NCI-H1417 (cell line): ENCODE measurements at regions not wholly inside any gene's neighbourhood (a gene's known extent, or its start where the extent isn't known, plus 50 kb on each side); places are given as distances from the start of the nearest gene placed in this dataset.
"Not testable (repeated sequence)": the region's sequence is repeated elsewhere in the genome, so short reads cannot be mapped to it uniquely, and the experiment has no call there.

Experiments
- DNase-seq, 3 experiments: peaks; one replicate each; lab custom pipeline; 2025; lab: John Stamatoyannopoulos, UW

DNA sequence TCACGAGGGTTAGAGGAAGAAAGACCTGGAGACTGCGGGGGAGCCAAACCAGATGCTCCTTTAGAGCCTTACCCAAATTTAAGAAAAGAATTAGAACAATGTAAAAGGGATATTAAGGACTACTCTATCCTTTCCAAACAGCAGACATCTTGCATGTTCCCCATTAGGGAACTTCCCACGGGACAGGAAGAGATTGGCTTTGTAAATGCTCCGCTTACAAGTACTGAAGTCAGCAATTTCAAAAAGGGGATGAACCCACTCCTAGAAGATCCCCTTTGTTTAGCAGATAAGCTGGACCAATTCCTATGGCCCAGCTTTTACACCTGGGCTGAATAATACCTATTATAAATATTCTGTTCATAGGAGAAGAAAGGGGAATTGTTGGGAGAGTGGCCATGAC lies 74.2 kb downstream of the APOBEC1 start:
- no peak for DNase-seq

DNA sequence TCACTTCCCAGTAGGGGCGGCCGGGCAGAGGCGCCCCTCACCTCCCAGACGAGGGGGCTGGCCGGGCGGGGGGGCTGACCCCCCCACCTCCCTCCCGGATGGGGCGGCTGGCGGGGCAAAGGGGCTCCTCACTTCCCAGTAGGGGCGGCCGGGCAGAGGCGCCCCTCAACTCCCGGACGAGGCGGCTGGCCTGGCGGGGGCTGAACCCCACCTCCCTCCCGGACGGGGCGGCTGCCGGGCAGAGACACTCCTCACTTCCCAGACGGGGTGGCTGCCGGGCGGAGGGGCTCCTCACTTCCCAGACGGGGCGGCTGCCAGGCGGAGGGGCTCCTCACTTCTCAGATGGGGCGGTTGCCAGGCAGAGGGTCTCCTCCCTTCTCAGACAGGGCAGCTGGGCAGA lies 75.6 kb downstream of the APOBEC1 start:
- DNase-seq: not testable (repeated sequence)

DNA sequence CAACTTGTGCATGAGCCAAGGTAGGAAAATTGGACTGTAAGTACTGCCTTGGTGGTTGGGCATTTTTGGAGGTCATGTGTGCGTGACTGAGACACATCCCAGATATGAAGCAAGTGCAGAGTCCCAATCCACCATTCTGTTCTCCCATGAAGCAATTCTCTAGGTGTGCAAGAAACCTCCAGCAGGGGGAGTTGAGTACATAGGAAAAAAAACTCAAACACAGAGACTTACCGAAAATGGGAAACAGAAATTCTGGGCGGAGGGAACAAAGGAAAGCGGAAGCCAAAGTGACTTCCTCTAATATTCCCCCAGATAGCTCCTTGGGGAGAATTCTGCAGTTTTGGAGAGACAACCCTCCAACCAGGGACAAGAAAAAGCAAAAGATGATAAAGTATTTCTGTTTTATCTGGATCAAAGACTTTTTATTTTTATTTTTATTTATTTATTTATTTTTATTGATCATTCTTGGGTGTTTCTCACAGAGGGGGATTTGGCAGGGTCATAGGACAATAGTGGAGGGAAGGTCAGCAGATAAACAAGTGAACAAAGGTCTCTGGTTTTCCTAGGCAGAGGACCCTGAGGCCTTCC lies 76.9 kb downstream of the APOBEC1 start:
- peak in 2 of 3 experiments; percentile 10 to 32 for DNase-seq

DNA sequence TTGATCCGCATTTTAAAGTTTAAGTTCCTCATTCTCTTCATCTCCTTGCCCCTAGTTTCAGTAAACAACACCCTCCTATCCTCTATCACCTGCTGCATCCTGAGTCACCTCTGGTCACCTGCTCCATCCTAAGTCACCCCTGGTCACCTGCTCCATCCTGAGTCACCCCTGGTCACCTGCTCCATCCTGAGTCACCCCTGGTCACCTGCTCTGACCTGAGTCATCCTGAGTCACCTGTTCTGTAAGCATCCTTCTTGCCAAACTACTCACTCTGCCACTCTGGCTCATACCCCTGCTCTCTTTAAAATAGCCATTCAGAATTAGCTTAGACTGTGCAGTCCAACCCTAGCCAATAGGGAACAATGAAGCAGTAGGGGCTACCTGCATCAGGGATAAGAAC lies 80.6 kb upstream of the CD163 start:
- DNase-seq: not testable (repeated sequence)

DNA sequence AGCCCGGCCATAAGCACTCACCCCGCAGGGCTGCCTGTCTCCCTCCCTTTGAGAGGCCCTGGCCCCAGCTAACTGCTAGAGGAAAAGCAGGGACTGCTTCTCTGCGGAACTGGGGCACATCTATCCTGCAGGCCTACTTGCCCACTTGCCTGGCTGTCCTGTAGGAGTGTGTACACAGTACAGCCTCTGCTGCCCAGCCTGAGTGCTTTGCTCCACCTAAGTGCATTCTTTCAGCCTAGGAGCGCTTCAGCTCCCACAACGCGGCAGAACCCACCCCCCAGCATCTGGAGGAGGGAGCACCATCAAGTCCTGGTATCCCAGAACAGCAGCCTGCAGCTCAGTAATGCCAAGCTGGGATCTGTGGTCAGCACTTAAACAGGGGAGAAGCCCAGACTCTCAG lies 79.9 kb upstream of the CD163 start:
- no peak for DNase-seq

DNA sequence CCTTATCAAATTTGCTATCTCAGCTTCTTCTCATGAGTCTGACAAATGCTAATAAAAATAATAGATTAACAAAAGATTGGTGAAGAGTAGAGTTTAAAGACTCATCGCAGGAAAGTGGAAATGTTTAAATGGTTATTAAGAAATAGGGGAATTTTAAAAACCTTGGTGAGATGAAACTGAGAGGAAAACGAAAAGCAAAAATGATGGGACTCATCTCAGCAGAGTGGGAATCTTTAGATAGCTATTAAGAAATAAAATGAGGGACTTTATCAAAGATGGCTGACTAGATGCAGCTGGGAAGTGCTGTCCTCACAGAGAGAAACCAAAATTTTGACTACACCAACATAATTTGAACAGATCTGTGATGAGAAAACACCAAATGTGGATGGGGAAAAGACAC lies 79.2 kb upstream of the CD163 start:
- no peak for DNase-seq

DNA sequence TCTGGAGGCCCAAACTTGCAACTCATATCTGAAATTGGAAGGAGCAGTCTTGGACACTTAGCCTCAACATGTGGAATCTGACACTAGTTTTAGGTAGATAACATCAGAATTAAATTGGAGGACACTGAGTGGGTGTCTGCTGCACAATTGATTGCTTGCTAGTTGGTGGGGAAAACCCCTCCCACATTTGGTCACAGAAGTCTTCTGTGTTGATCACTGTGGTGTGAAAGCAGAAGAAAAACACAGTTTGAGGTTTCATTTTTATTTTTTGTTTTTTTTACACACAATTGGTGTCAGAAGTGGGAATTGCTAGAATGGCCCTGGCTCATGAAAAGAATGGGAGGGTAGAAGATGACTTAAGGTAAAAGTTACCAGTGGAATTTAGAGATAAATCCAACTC lies 78.0 kb upstream of the CD163 start:
- no peak for DNase-seq

DNA sequence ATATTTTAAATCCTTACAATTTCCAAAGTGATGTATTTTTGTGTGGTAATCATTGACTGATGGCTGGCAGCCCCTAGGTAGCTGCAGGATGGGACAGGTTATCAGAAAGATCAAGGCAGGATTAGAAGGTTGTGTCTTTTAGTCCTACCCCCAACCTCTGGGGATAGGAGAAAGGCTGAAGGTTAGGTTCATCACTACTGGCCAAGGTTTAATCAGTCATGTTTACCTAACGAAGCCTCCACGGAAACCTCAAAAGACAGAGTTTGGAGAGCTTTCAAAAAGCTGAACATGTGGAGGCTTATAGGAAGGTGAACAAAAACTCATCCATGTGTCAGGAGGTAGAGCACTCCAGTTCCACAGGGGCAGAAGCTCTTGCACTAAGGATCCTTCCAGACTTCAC lies 77.5 kb upstream of the CD163 start:
- DNase-seq: no peak

DNA sequence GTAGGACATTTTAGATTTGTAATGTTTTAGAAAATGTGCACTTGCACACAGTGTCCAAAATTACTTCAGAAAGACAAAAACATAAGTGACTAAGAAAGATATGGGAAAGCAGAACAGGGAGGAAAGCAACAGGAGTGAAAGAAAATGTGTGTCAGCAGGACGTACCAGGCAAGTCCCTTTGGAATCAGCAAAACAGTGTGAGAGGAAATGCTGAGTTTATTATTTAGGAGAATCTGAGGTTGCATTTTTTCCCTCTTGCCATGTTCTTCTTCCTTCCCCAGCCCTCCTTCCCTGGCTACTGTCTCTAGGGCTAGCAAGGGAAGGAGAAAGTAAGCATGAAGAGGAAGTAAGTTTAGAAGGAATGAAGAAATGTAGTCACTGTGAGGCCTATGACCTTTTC lies 67.7 kb upstream of the CD163 start:
- no peak for DNase-seq

DNA sequence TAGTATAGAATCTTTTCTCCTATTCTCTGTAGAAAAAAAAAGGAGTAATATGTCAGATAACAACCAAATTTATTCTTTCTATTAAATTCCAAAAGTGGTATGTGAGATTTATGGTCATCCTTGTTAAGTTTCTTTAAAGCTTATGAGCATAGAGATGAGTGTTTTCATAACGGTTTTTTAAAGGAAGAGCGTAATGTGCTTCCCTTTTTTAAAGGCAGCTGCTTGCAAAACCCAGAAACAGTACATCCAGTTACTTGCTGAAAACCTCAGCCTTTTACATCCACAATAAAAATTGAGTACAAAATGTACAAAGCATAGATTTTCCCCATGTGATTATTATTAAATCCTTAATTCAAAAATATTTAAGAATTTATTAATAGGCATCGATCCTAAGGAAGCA lies 53.6 kb upstream of the CD163 start:
- no peak for DNase-seq

DNA sequence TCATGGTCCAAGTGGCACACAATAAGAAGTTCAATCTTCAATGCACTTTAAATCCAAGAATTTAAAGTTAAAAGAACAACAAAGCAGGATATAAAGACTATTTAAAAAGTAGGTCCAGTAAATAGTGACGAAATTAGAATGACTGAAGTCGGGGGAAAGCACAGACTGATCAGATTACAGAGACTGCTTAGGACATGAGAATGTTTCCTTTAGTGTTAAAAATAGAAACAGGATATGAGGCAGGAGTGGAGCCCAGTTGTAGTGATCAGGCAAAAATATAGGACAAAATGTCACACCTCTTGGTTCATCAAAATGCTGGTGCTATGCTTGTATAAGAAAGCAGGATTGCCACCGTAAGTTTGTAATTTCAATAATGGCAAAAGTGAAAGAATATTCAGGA lies 52.2 kb upstream of the CD163 start:
- DNase-seq: no peak

DNA sequence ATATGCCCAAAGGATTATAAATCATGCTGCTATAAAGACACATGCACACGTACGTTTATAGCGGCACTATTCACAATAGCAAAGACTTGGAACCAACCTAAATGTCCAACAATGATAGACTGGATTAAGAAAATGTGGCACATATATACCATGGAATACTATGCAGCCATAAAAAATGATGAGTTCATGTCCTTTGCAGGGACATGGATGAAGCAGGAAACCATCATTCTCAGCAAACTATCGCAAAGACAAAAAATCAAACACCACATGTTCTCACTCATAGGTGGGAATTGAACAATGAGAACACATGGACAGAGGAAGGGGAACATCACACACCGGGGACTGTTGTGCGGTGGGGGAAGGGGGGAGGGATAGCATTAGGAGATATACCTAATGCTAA lies 51.3 kb upstream of the CD163 start:
- not testable (repeated sequence) for DNase-seq
